Renal pelvis (tissue), 1 donor: ENCODE measurements at regions not wholly inside any gene's neighbourhood (a gene's known extent, or its start where the extent isn't known, plus 50 kb on each side); places are given as distances from the start of the nearest gene placed in this dataset.
"Not testable (repeated sequence)": the region's sequence is repeated elsewhere in the genome, so short reads cannot be mapped to it uniquely, and the experiment has no call there.

Source experiments
- DNase-seq: peaks from one replicate; pipeline ENCODE4 v3.0.0-alpha.2; 2013

DNA sequence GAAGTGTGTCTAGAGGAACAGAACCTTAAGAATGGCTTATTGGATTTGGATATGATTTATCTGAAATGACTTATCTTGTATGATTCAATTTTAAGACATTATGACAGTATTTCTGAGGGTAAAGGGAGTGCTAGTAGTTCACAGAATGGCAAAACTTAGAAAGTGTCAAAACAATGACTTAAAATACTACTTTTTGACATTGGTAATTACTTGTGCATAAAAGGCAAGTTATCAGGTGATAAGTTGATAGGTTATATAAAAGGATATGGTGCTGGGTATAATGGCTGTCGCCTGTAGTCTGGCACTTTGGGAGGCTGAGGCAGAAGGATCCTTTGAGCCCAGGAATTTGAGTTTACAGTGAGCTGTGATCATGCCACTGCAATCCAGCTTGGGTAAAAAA lies 494.4 kb downstream of the CDH9 start:
- DNase-seq, result no peak

DNA sequence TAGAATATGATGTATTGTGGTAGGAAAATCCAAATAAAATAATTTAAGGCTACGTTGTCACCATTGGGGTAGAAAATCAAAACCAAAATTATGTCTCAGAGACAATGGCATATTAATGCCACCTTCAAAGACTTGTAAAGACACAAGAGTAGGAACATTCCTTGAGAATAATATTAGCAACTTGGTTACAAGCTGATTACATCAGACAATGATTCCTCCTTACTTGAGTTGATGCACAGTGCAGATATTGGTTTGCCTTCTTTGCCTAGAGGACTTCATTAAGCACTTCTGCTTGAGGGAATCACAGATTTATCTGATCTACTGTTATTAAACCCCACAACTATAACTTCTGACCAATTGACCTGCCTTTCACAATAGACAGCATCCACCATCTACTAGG lies 500.2 kb downstream of the CDH9 start:
- no peak for DNase-seq

GRCh38 chr5:26535215-26535614 lies 503.2 kb downstream of the CDH9 start:
- no peak for DNase-seq

GRCh38 chr5:26530305-26530704 lies 508.1 kb downstream of the CDH9 start:
- DNase-seq, result no peak

DNA sequence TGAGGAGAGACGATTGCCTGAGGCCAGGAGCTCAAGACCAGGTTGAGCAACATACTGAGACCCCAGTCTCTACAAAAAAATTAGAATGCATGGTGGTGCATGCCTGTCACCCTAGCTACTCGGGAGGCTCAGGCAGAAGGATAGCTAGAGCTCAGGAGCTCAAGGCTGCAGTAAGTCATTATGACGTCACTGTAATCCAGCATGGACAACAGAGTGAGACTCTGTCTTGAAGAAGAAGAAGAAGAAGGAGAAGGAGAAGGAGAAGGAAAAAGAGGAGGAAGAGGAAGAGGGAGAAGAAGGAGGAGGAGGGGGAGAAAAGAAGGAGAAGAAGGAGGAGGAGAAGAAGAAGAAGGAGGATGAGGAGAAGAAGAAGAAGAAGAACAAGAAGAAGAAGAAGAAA lies 519.1 kb downstream of the CDH9 start:
- DNase-seq, result no peak

DNA sequence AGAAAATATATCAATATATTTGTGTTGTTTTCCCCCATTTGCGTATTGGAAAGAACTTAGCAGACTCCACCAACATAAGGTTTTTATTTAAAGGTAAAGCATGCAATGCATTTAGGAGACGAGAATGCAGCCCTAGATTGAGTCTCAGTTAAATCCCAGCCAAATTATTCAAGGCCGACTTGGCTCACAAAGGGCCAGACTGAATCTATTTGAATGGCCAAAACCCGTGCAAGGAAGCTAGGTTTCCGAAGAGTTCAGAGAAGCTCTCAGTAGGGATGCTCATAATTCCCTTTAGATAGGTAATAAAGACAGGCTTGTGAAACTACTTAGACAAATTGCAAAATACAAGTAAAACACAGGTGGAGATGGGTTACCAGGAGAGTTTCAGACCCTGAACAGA lies 520.3 kb downstream of the CDH9 start:
- no peak for DNase-seq

DNA sequence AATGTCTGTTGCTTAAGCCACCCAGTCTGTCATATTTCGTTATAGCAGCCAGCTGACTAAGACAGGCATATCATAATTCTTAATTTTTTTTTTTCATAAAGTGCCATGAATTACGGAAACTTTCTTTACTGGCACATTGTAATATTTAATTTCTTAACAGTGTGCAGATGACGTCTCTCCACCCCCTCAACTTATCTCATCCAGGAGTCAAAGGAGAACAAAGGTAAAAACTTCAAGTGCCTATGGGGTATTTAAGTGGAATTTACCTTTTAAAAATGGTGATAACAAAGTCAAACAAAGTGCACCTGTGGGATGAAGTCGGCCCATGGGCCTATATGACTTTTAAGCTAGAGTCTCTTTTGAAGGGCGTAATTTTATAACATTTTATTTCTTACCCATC lies 539.4 kb downstream of the CDH9 start:
- DNase-seq, result no peak

GRCh38 chr5:26495437-26495836 lies 542.9 kb downstream of the CDH9 start:
- DNase-seq, result no peak

GRCh38 chr5:26492906-26493459 lies 545.4 kb downstream of the CDH9 start:
- no peak for DNase-seq

GRCh38 chr5:26487553-26487952 lies 550.8 kb downstream of the CDH9 start:
- DNase-seq, result no peak

- DNase-seq, result no peak
Measured at GRCh38 chr5:26486631-26487030, 551.8 kb downstream of the CDH9 start.

DNA sequence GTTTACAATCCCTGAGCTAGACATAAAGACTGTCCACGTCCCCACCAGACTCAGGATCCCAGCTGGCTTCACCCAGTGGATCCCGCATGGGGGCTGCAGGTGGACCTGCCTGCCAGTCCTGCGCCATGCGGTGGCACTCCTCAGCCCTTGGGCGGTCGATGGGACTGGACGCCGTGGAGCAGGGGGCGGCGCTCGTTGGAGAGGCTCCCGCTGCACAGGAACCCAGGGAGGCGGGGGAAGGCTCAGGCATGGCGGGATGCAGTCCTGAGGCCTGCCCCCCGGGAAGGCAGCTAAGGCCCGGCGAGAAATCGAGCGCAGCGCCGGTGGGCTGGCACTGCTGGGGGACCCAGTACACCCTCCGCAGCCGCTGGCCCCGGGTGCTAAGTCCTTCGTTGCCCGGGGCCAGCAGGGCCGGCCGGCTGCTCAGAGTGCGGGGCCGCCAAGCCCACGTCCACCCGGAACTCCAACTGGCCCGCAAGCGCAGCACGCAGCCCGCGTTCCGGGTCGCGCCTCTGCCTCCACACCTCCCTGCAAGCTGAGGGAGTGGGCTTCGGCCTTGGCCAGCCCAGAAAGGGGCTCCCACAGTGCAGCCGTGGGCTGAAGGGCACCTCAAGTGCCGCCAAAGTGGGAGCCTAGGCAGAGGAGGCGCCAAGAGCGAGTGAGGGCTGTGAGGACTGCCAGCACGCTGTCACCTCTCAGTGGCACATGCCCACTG lies 553.1 kb downstream of the CDH9 start:
- DNase-seq, result not testable (repeated sequence)

DNA sequence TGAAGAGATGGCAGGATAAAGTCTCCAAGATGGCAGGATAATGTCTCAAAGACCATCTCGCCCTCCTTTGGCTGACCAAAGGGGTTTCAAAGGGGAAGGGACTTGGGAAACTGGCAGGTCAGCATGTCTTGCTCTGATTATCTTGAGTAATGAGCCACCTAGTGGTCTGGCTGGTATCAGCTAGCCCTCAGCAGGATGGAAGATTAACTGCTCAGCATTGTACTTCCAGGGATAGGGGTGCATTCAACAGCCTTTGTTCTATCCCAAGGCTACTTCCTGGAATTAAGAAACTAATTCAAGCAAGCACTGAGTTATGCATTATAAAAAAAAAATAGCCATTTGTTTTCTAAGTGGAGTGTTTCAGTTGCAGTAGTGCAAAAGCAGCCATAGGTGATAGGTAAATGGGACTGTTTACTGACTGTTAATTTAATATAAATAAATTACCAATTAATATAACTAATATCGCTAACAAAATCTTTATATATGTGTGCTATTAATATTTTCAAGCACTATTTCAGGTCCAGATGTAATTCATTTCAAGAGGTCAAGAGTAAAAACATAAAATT lies 555.5 kb downstream of the CDH9 start:
- peak; percentile 9 for DNase-seq

DNA sequence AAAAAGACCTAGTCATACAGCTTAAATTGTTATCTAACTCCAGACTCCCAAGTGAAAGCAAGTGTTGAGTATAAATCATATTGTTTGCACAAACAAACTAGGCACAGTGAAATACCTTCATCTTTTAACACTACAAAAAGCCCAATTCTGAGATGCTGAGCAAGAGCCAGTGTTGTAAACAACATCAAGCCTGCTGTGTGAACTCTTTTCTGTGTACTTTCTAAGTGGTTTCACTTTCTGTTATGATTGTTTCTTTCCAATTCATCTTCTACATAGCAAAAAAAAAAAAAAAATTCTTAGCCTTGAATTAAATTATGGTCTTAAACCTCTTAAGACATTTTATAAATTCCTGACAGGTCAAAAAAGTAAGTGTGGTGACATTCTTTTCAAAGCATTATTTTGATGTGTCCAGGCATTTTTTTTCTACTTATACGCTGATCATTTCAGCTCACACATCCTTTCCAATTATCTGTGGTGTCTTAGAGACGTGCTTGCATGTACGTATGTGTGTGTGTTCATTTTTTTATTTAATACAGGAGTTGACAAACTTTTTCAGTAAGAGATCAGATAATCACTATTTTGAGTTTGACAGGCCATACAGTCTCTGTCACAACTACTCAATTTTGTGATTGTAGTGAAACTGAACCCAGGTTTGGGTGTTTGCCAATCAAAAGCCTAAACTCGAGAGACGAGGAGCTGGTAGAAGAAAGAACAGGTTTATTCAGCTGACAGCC lies 556.1 kb downstream of the CDH9 start:
- no peak for DNase-seq

GRCh38 chr5:26470439-26470838 lies 567.9 kb downstream of the CDH9 start:
- no peak for DNase-seq

DNA sequence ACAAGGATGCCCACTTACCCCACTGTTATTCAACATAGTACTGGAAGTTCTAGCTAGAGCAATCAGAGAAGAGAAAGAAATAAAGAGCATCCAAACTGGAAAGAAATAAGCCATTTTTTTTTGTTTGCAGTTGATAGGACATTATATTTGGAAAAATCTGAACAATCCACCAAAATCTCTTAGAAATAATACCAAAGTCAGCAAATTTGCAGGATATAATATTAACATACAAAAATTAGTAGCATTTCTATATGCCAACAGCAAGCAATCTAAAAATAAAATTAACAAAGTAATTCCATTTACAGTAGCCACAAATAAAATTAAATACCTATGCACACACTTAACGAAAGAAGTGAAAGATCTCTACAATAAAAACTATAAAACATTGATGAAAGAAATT lies 599.3 kb downstream of the CDH9 start:
- no peak for DNase-seq

GRCh38 chr5:26434688-26435087 lies 603.7 kb downstream of the CDH9 start:
- DNase-seq, result no peak

DNA sequence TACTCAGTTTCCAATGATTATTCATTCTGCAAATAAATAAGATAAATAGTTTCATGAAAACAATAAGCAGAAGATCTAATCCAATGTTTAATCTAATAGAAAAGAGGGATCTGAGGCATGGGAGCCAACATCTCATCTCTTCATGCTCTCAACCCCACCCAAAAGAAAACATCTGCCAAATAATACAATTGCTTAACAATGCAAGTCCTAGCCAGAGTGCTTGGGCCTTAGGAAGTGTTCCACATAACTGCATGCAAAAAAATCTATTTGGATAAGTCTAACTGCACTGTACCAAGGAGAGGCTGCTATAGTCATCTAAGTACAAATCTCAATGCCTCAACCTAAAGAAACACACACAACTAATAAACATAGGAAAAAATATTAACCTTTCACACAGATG lies 606.0 kb downstream of the CDH9 start:
- DNase-seq, result no peak

DNA sequence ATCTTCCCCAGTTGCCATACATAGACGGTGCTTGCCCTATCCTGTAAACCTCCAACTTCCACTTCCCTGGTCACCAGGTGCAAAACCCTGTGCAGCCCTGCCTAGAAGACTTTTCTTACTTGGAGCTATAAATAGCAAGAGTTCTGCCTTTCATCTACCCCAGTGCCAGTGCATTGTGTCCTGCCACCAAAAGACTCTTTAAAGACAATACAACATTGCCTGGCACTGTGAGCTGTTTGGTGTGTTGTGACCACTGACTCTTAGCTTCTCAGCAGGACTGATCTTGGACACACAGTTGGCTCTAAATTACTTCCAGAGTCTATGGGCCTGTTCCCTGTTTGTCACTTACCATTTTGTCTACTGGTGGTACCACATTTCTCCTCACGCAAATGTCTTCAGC lies 608.1 kb downstream of the CDH9 start:
- no peak for DNase-seq

- no peak for DNase-seq
Measured at GRCh38 chr5:26427281-26427680, 611.1 kb downstream of the CDH9 start.

GRCh38 chr5:26419987-26420386 lies 618.4 kb downstream of the CDH9 start:
- DNase-seq, result no peak

DNA sequence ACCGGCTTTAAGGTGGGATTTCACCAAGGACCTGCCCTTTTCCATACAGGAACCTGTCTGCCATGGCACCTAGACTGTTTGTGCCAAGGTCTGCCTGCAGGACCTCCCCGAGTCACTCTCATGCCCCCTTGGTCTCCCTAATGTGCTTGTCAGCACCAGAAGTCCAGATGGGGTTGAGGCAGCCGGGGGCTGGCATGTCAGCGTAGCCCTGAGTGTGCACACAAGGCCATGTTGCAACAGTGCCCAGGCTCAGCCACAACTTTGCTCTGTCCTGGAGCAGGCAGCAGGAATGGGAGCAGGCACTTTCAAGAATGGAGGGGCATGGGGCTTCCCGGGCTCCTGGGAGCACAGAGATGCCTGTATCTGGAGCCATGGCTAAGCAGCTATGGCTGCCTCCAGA lies 621.5 kb downstream of the CDH9 start:
- no peak for DNase-seq
